PC-9 (cell line): ENCODE measurements at regions not wholly inside any gene's neighbourhood (a gene's known extent, or its start where the extent isn't known, plus 50 kb on each side); places are given as distances from the start of the nearest gene placed in this dataset.

Source experiments
- BruUV-seq: library from RNA; stranded (reverse); fragments of 400-500 nt; replicated peaks from 2 replicates; lab custom pipeline; 2021; lab: Mats Ljungman, UMichigan
- CTCF ChIA-PET: fragments of 300-600 bp; sonication (Branson Sonifier 250); formaldehyde crosslinking; loops from one replicate; lab custom pipeline; 2022; ENCODE audit warnings: antibody characterized with exemption; lab: Charles Lee
- POLR2A ChIA-PET: fragments of 300-600 bp; sonication (Branson Sonifier 250); formaldehyde crosslinking; loops from one replicate; lab custom pipeline; 2022; ENCODE audit warnings: antibody characterized with exemption; ENCODE audit not compliant: unreplicated experiment; lab: Charles Lee
- DNase-seq, 2 experiments: peaks; one replicate each; pipeline versions ENCODE4 v3.0.0 to v3.0.0-alpha.2; 2015 to 2022; ENCODE audit warnings: mixed read lengths in 1 of 2
- H2AFZ ChIP-seq: fragments of 200-600 bp; sonication (generic); 2 replicates; pipeline ENCODE4 v1.8.1; 2017; ENCODE audit warnings: antibody characterized with exemption
- H3F3A ChIP-seq: fragments of 200-600 bp; sonication (generic); 2 replicates; pipeline ENCODE4 v1.8.1; 2017; ENCODE audit warnings: antibody characterized with exemption, mild to moderate bottlenecking, low read depth; ENCODE audit not compliant: insufficient read depth
- H3K27ac ChIP-seq: fragments of 200-600 bp; sonication (generic); 2 replicates; pipeline ENCODE4 v1.6.1; 2016; ENCODE audit warnings: mixed run types
- H3K27me3 ChIP-seq: fragments of 200-600 bp; sonication (generic); 2 replicates; pipeline ENCODE4 v1.6.1; 2016; ENCODE audit warnings: low read depth, mixed run types; ENCODE audit not compliant: insufficient read depth
- H3K36me3 ChIP-seq: fragments of 200-600 bp; sonication (generic); 2 replicates; pipeline ENCODE4 v1.6.1; 2016; ENCODE audit warnings: low read depth, mixed run types
- H3K4me1 ChIP-seq: fragments of 200-600 bp; sonication (generic); replicated peaks from 2 replicates; pipeline ENCODE4 v1.6.1; 2016; ENCODE audit warnings: mixed run types; ENCODE audit not compliant: insufficient read depth
- H3K4me2 ChIP-seq: fragments of 200-600 bp; sonication (generic); 2 replicates; pipeline ENCODE4 v1.6.1; 2017; ENCODE audit warnings: mixed run types
- H3K4me3 ChIP-seq: fragments of 200-600 bp; sonication (generic); 2 replicates; pipeline ENCODE4 v1.6.1; 2016; ENCODE audit warnings: mixed run types
- H3K79me2 ChIP-seq: fragments of 200-600 bp; sonication (generic); 2 replicates; pipeline ENCODE4 v1.6.1; 2017; ENCODE audit warnings: low read depth, mixed run types
- H3K9me2 ChIP-seq: fragments of 200-600 bp; sonication (generic); 2 replicates; pipeline ENCODE4 v1.8.1; 2017; ENCODE audit warnings: mild to moderate bottlenecking; ENCODE audit not compliant: insufficient read depth
- H3K9me3 ChIP-seq: fragments of 200-600 bp; sonication (generic); 2 replicates; pipeline ENCODE4 v1.8.1; 2016; ENCODE audit warnings: low read depth; ENCODE audit not compliant: insufficient read depth
- H4K20me1 ChIP-seq: fragments of 200-600 bp; sonication (generic); 2 replicates; pipeline ENCODE4 v1.8.1; 2017; ENCODE audit not compliant: insufficient read depth
- EZH2 ChIP-seq: fragments of 200-600 bp; sonication (generic); IDR thresholded peaks from 2 replicates; pipeline ENCODE4 v1.8.0; 2017; ENCODE audit warnings: antibody characterized with exemption, low read depth
- intact Hi-C: fragments of 100-400 bp; cut with micrococcal nuclease; formaldehyde crosslinking; loops from one replicate; pipeline ENCODE4 v1.10.0; 2022; ENCODE audit not compliant: unreplicated experiment
- TF ChIP-seq, protein P1 (sequence below): fragments of 200-600 bp; sonication (generic); conservative IDR thresholded peaks from 2 replicates; pipeline ENCODE4 v1.6.1; 2017; ENCODE audit warnings: mixed run types, antibody characterized with exemption, mild to moderate bottlenecking, moderate library complexity

DNA sequence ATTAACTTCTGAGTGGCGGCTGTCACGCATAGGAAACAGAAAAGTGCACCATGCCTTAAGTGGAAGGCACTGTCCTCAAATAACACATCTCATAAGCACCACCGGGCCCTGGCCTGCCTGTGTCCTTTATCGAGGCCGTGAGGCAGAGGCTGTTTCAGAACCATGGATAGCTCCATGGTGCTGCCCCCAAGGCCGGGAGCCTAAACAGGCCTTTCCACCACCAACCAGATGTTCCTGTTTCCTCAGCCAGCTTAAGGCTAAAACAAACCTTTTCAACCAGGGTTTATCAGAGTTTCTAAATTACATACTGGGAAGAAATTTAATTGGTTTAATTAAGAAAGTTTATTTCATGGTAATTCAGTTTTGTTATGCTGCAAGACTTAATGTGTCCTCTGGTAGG lies 114.4 kb downstream of the DMRTA2 start:
- Histone ChIP-seq H3K4me2 (no peak overlapping the region), H3F3A (no peaks in the 10 kb centered on the region), H2AFZ (no peak overlapping the region), H3K36me3 (no peaks in the 10 kb centered on the region), H3K27me3 (no peaks in the 10 kb centered on the region; the same call in 1 of the 2 replicates), H3K4me1 (no peaks in the 10 kb centered on the region), H3K9me2 (0 out of 2 replicates have a peak, but pooled peaks cover 5% of the 10 kb centered on the region), H3K4me3 (no peak overlapping the region), H3K9me3 (no peaks in the 10 kb centered on the region), H3K27ac (no peak overlapping the region), H4K20me1 (no peaks in the 10 kb centered on the region), H3K79me2 (no peaks in the 10 kb centered on the region)
- CTCF ChIA-PET = no interaction called here
- TF ChIP-seq EZH2 = no peak
- TF ChIP-seq, protein P1, sequence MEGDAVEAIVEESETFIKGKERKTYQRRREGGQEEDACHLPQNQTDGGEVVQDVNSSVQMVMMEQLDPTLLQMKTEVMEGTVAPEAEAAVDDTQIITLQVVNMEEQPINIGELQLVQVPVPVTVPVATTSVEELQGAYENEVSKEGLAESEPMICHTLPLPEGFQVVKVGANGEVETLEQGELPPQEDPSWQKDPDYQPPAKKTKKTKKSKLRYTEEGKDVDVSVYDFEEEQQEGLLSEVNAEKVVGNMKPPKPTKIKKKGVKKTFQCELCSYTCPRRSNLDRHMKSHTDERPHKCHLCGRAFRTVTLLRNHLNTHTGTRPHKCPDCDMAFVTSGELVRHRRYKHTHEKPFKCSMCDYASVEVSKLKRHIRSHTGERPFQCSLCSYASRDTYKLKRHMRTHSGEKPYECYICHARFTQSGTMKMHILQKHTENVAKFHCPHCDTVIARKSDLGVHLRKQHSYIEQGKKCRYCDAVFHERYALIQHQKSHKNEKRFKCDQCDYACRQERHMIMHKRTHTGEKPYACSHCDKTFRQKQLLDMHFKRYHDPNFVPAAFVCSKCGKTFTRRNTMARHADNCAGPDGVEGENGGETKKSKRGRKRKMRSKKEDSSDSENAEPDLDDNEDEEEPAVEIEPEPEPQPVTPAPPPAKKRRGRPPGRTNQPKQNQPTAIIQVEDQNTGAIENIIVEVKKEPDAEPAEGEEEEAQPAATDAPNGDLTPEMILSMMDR = no peak
- intact Hi-C loops = no loop called here
- peak in 1 of 2 experiments; percentile 25 for DNase-seq
- POLR2A ChIA-PET = no interaction called here
- no TSS peak for BruUV-seq

- H3K79me2 ChIP-seq = no peaks in the 10 kb centered on the region
- H2AFZ ChIP-seq = no peak overlapping the region
- BruUV-seq = no TSS peak
- H3K4me3 ChIP-seq = no peak overlapping the region
- H3K27me3 ChIP-seq = no peaks in the 10 kb centered on the region
- no peaks in the 10 kb centered on the region for H3K4me1 ChIP-seq
- no peak overlapping the region for H3K4me2 ChIP-seq
- 0 out of 2 replicates have a peak, but pooled peaks cover 5% of the 10 kb centered on the region for H3K9me2 ChIP-seq
- H3K36me3 ChIP-seq = no peaks in the 10 kb centered on the region
- no peaks in the 10 kb centered on the region for H3K9me3 ChIP-seq
- intact Hi-C loops = no loop called here
- H3K27ac ChIP-seq = no peak overlapping the region
- H4K20me1 ChIP-seq = no peaks in the 10 kb centered on the region
- POLR2A ChIA-PET = no interaction called here
- TF ChIP-seq EZH2 = no peak
- TF ChIP-seq, protein P1 = no peak
- no peak for DNase-seq
- CTCF ChIA-PET = no interaction called here
- no peaks in the 10 kb centered on the region for H3F3A ChIP-seq
Measured at GRCh38 chr1:50305808-50306207, 117.4 kb downstream of the DMRTA2 start.

DNA sequence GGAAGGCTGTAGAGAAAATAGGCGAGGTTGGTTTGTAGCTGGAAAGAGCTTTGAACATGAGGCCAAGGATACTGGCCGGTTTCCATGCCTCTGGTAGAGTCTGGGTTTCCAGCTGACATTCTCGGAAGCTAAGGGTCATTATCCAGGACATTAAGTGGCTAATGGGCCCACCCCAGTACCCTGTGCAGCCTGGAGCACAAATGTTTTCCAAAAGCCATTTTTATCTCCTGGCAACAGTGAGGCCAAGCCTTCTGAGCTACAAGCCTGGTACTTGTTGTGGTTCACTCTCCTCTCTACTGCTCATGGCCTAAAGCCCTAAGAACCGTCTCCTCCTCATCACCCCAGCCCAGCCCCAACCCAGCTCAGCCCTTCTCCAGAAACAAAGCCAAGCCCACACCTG lies 122.9 kb downstream of the DMRTA2 start:
- Histone ChIP-seq H3K4me1 (no peaks in the 10 kb centered on the region), H3K9me3 (no peaks in the 10 kb centered on the region), H2AFZ (no peak overlapping the region), H3K4me3 (no peak overlapping the region), H3K79me2 (no peaks in the 10 kb centered on the region), H3K9me2 (0 out of 2 replicates have a peak, but pooled peaks cover 5% of the 10 kb centered on the region), H3K36me3 (no peaks in the 10 kb centered on the region), H3K27ac (no peak overlapping the region), H3F3A (no peaks in the 10 kb centered on the region), H3K27me3 (0 out of 2 replicates have a peak, but pooled peaks cover 6% of the 10 kb centered on the region), H4K20me1 (no peaks in the 10 kb centered on the region), H3K4me2 (no peak overlapping the region)
- ChIA-PET POLR2A (no interaction called here), CTCF (no interaction called here)
- DNase-seq = no peak
- intact Hi-C loops = no loop called here
- TF ChIP-seq, protein P1 = no peak
- no peak for TF ChIP-seq EZH2
- no TSS peak for BruUV-seq
